ENCODE measurements at regions not wholly inside any gene's neighbourhood (a gene's known extent, or its start where the extent isn't known, plus 50 kb on each side); places are given as distances from the start of the nearest gene placed in this dataset.

DNA sequence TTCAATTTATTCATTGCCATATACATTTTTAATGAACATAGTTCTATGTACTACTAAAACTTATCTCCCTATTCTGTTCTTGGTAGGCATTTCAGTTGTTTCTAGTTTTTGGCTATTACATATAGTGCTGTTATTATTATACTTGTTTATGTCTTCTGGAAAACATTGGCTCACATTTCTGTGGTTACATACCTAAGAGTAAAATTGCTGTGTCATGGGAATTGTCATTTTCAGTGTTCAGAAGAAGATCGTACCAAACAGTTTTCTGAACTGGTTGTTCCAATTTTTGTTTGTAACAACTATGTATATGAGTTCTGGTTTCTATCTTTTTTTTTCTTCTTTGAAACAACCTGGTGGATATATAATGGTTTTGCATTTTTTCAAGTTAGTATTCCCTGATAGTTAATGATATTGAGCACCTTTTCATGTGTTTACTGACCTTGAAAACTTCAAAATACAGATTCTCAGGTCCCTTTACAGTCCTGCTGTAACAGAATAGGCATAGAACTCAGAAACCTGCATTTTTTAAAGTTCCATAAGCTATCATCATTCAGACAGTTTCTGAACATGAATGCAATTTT is 230.7 kb downstream of the JRKL start:
- no peak for DNase-seq

DNA sequence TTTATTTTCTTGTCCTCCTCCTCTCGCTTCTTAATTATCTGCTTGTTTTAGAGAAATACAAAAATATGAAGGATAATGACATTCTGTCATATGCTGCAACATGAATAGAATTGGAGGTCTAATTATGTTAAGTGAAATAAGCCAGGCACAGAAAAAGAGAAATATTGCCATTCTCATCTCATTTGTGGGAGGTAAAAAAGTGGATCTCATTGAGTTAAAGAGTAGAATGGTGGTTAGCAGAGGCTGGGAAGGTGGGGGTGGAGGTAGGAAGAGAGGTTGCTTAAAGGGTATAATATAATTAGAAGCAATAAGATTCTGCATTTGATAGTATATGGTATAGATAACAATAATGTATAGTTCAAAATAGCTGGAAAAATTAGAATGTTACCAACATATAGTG is 231.3 kb downstream of the JRKL start:
- no peak for DNase-seq

DNA sequence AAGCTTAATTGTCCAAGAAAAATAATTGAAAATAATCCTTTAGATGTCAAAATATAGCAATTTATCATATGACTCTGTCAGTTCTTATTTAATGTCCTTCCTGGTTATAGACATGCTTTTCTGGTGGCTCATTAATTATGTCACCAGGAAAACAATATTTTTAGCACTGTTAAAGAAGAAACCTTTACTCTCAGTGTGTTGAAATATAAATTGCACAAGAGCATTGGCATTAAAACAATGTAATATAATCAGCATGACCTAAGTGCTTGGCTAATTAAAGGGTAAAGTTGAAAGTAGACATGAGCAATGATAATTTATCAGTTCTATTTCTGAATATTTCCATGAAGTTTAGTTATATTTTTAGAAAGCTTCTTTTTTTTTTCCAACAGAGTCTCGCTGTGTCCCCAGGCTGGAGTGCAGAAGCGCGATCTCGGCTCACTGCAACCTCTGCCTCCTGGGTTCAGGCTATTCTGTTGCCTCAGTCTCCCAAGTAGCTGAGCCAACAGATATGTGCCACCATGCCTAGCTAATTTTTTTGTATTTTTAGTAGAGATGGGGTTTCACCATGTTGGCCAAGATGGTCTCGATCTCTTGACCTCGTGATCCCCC is 232.3 kb downstream of the JRKL start:
- no peak for DNase-seq

DNA sequence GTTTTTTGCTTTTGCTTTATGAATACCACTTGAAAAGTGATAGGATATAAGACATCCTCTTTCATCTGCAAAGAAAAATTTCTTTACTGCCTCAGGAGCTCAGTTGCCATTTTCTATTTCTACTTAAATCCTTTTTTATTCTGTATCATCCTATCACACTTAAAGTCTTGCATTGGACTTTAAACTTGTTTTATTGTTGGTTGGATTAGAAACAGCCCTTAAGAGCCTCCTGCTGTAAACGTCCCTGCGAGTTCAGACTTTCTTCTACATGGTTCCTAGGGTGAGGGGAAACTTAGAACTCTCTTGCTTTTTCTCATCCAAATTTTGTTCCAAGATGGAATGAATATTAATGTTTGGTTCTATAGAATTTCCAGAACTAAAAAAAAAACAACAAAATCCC is 234.3 kb downstream of the JRKL start:
- no peak for DNase-seq

DNA sequence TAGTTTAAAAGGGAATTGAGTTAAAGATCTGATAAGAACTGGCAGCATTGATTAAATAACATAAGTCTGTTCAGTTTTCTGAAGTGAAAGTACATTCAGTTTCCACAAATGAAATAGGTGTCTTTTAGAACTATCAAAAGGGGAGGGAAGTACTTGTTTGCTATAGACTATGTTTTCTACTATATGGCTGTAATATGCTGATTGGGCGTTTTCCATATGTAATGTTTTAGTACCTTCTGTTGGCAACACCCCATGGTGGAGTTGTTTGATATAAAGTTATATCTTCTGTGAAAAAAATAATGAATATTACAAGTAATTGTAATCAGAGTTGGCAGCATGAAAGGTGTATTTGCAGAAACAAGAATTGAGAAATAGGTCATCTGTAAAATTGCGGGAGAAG is 237.6 kb downstream of the JRKL start:
- no peak for DNase-seq

DNA sequence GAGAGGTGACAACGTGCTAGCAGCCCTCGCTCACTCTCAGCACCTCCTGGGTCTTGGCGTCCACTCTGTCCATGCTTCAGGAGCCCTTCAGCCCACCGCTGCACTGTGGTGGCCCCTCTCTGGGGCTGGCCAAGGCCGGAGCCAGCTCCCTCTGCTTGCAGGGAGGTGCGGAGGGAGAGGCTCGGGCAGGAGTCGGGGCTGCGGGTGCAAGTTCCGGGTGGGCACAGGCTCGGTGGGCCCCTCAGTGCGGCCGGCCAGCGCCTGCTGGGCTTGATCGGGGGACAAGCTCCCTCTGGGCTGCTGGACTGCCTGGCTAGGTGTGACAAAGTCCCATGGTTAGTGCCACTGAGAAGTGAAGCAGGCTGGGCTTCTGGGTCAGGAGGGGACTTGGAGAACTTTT is 245.8 kb downstream of the JRKL start:
- no peak for DNase-seq

DNA sequence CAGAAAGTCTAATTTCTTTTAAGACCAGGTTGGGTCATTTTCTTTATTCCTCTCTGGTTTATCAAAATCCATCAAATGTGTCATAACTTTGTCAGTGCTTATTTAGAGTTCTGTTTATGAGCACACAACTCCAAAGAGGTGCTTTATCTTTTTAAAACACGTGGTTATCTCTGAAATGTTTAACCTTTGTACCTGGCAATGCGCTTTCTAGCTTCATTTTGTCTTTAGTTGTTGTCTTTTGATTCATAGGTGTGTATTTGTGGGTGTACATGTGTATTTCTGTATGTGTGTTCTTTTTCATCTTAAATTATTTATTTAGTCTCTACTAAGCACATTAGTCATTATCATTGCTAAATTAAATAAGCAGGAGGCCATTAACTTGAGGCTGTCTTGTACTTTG is 251.4 kb downstream of the JRKL start:
- DNase-seq: no peak

DNA sequence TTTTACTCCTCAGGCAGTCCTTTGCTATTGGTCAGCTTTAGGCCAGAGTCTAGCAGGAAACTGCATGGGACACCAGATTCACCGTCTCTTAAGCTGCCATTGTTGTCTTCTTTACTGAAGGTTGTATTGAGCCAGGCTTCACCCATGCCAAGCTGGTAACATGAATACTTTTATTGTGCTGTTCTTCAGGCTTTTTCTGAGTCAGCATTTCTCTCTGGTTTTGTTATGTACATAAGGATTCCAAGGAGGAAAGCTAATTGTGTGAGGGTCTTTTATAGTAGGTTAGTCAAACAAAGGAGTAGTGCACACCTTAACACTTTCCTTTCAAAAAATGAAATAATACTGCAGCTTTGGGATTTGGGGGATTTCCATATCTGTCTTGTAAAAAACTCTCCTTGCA is 252.8 kb downstream of the JRKL start:
- no peak for DNase-seq

DNA sequence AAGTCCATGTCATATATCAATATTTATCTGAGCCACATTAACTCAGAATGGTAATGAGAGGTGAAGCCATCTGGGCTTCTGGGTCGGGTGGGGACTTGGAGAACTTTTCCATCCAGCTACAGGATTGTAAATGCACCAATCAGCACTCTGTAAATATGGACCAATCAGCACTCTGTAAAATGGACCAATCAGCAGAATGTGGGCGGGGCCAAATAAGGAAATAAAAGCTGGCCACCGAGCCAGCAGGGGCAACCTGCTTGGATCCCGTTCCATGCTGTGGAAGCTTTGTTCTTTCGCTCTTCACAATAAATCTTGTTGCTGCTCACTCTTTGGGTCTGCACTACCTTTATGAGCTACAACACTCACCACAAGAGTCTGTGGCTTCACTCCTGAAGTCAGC is 253.4 kb downstream of the JRKL start:
- DNase-seq: no peak

DNA sequence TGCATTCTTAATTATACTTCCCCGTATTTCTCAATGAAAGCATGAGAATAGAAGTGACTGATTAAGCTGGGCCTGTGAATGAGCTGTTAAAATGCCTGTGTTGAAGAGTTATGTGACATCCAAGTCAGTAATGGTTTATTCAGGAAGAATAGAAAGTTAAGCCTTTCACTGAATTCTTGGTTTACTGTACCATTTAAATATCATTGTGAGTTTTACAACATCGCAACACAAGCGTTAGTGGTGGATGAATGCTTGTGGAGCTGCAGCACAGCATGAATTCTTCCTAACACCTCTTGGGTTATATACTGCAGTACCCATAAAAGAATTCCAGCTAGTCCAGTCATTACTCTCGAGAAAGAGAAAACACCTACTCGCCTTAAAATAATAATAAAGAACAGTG is 257.8 kb downstream of the JRKL start:
- DNase-seq: no peak

DNA sequence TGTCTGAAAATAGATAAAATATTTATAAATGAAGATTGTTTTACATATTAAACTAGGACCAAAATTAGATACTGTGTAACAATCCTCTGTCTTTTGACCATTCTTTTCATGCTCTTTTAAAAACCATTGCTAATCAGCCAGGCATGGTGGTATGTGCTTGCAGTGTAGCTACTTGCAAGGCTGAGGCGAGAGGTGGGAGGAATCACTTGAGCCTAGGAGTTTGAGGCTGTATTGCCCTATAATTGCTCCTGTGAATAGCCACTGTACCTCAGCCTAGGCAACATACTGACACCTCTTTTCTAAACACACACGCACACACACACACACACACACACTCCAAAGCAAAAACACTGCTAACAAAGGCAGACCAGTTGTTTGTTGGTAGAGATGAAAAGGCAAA is 259.2 kb downstream of the JRKL start:
- DNase-seq: no peak

DNA sequence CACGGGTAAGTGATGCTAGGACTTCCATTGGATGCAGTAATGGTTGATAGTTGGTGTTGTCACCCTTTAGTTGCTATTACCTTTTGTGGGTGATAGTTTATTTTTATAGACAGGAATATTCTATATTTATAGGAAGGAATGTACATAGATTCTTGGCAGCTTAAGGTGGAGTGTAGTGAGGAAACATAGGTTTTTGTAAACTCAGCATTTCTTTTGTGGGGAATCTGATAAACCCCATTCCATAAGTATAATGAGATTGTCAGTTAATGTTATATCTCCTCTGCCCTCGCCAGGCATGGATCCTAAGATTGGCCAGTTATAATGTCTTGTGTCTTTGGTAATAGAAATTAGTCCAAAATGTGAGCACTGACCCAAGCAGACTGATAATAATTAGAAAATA is 262.7 kb downstream of the JRKL start:
- no peak for DNase-seq

DNA sequence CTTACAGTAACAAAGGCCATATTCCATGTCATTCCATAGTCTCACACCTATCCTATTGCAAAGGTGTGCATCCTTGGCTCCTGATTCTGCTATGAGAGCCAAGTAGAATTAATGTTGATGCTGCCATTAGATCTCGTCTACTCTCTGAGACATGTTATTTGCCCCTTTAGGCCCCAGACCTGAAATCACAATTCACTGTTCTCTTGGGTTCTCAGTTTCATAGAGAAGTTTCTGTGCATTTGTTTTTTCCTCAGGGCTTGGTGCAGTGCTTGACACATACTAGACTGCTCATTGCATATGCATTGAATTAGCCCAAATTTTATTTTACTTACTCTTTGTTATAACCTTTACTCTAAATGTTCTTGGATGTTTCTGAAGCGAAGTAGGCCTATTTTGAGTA is 265.7 kb downstream of the JRKL start:
- no peak for DNase-seq

DNA sequence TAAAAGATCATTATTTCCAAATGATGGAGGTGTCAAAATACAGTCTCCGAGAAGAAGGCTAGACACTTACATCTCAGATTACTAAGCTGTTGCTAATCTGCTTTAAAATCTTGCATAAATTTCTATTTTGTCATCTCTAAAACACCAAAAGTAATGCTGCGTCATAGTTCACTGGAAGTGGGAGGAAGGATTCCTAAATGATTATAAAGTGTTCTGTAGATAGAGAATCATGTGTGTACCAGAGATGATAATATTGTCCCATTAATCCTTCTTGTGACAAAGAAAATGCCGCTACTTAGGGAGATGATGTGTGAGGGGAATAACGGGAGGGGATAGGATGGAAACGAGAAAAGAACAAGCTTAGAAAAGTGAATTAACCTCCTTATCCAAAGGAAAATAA is 268.6 kb downstream of the JRKL start:
- DNase-seq: no peak

DNA sequence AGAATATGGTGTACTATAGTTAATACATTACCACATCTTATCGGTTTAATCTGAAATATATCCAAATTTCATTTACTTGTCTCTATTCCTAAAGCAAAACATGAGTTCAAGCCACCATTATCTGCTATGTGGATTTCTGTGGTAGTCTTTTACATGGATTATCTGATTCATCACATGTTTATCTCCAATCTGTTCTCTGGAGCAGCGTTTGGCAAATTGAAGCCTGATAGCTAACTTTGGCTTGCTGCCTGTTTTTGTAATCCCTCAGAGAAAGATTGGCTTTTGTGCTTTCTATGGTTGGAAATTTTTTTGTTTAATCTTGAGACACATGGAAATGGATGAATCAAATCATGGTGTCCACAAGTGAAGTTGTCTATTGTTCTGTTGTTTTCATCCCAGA is 274.3 kb downstream of the JRKL start:
- DNase-seq: no peak

DNA sequence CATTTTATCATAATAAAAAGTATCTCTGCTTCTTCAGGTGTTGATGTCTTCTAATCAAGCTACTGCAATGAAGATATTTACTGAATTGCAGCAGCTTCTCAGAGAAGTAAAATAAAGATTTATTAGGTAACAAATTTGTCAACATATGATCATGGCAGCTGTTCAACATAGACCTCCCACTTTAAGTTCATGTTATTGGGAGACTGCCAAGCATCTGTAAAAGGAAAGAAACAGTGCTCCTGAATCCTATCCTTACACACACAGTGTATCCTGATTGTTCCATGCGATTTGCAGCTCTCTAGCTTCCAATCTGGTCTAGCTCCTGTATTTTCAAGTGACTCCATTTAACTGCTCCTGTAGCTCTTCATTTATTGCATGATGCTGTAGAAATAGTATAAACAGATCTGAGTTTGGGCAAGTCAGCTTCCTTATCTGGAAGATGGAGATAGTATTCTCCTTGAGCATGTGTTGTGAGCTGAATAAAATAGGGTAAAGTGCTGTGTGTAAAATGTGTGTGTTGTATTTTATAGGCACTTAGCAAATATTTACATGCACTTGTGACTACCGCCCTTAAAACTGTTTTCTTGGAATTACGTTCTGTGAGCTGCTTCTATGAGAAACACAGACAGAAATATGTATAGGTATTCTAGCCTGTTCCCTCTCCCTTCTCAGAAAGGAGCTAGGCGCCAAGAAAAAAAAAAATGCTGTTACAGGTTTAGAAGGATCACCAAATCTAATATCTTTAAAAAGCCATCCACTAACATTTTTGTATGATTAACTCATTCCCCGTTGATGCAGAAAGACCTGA is 290.6 kb downstream of the JRKL start:
- no peak for DNase-seq

DNA sequence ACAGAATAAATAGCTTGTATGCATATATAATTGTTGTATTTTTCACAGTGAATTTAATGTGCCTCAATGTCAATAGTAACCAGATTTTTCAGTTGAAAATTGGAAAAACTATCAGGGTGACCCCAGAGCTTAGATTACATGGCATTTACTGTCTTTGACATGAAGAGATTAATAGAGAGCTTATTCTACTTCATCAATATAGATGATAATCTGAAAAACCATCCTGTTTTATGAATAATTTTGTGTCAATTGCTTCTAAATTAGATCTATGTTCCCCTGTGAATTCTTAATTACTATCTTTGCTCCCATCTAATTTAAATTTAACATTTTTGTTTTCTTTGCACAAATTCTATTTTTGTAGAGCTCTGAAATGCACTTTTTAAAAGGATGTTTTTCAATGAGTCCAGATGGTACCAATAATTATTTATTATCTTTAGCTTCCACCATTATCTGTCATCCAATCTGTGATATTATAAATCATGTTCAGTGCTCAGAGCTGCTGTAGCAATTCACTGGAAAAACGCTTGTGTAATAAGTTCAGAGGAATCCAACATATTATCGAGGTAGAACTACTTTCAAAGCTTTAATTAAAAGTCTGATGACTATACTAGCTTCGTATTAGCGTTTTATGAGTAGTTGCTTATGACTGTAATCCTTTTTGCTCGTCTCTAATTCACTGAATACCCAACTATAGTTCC is 291.4 kb downstream of the JRKL start:
- no peak for DNase-seq

DNA sequence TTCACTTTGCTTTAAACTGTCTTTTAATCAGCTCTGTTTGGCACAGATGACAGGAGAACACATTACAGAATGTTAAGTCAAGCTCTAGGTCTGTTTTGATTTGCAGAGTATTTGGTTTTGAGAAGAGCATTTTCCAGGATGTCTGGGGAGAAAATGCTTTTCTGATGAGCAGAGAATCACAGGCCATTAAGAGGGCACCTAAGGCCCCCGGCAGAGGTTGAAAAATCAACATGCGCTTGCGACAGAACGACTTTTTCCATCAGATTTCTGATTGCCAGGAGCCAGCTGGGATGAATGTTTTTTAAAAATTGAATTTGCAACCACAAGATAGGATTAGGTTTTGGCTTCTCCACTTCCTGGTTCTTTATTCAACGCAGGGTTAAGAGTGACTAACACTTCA is 304.5 kb downstream of the JRKL start:
- DNase-seq: no peak

DNA sequence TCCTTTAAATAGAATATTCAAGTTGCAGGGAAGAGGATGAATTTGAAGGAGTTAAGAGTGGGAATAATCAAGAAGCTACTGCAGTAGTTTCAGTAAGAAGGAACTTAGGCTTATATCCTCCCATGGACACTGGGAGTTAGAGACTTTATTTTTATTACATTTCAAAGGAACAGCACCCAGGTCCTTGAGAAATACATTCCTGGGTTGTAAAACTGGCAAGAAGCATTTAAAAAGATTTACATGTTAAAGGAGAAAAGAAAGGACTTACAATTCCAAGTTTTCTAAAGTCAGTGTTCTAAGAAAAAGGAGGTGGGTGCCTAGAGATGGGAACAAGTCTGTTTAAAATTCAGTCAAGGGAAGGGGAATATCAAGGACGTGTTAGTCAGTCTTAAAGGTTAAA is 306.9 kb downstream of the JRKL start:
- DNase-seq: no peak

DNA sequence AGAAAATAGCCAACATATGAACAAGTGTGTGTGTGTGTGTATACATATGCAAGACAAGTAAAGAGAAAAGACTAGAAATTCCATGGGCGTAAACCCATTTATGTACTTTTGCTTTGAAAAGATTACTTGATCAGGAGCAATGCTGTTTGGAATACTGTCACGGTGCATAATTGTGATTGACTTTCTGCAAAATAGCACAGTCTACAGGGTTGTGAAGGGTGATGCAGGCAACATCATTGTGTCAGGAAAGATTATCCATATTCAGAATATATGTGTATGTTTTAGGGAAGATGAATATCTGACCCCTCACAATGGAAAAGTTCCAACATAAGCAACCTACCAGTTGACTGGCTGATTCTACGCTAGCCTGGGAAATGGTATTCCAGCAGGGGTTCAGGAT is 307.7 kb downstream of the JRKL start:
- DNase-seq: no peak

DNA sequence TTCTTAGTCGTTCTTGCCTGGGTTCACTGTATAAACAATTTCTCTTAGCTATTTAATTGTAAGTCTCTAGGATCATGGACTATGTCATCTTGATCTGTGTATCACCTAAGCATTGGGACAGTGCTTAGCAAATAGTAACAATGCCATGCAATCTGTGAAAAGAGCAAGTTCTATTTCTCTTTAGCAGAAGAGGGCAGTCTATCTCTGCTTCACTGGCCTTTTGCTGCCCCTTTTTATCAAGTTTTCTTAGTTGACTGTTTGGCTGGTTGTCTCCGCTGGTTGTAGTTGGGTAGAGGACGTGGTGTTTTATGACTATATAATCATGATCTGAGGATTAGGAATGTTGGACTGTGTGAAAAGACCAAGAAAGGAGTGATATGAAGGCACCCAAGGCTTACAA is 315.0 kb downstream of the JRKL start:
- no peak for DNase-seq

DNA sequence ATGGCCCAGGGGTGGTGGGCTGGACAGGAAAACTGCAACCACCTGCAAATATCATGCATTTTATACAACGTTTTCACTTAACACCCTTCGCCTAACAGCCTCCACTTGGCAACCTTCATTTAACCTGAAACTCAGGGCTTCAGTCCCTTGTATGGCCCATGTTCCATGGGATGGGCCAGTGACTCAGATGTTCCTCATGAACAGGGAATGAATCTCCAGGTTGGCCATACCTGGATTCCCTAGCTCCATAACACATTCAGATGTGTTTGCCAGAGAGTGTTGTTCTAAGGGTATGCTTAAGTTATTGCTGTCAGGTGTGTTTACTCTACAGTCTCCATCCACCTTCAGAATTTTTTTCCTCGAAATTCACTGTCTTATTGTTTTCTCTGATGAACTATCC is 316.9 kb downstream of the JRKL start:
- no peak for DNase-seq

DNA sequence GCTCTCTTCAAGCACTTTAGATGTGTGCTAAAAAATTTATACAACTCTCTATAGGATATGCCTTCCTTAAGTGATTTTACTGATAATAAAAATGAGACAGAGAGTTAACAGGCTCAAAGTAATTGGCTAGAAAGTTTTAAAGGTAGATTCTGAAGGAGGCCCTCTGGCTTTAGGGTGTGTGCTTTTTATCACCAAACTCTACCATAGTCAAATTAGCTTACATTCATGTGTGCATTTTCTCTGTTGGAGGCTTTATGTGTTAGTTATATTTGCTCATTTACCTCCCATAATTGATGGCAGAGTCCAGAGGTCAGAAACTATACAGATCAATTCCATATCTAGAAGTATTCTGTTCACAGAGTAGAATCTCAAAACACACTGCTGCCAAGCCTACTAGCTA is 317.5 kb downstream of the JRKL start:
- DNase-seq: no peak
